ENCODE measurements at regions not wholly inside any gene's neighbourhood (a gene's known extent, or its start where the extent isn't known, plus 50 kb on each side); places are given as distances from the start of the nearest gene placed in this dataset.

DNA sequence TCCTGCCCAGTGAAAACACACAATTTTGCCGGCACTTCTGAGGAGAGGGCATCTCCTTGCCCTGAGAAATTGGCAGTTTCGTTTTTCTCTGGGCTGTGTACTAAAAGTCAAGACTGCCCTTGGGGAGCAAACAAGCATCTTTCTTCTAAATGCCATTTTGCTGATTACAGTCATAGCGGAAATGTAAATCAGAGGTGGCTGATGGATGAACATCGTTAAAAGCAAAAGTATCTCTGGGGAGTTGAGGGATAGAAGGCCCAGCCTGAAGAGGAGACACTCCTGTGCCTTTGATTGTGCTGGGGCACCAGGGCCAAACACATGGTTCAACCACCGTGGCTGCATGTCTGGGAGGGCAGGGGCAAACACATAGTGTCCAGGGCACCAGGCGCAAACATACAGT lies 49.8 kb downstream of the ABCC12 start:
- H3K27me3 Mint-ChIP-seq: peaks cover 11 to 24% of the 10 kb centered on the region in 2 donors
- H3K9me3 Mint-ChIP-seq: no peaks in the 10 kb centered on the region
- H3K27ac Mint-ChIP-seq: no peak overlapping the region
- peaks cover 0 to 7% of the 10 kb centered on the region in 2 donors for H3K4me1 Mint-ChIP-seq (ENCODE audit: low read depth in 2 of 2)
- H3K4me3 Mint-ChIP-seq: no peak overlapping the region
- DNase-seq (ENCODE audit: low spot score): no peak
- no peaks in the 10 kb centered on the region for H3K36me3 Mint-ChIP-seq
- ATAC-seq: no peak

DNA sequence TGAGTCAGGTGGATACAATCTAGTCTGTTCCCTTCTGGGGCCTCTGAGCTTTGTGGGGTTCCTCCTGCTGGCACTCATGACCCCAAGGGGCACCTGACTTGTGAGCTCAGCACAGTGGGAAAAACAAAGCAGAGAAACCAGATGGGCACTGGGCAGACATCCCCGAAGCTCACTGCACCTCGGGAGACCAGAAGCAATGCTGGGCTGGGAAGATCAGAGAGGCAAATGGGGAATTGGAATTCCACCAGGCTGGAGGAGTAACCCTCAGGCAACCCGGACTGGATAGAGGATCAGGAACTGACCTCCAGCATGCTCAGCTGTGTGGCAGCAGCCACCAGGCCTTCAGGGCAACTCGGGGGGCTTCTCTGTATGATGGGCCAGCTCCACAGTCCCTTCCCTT lies 50.3 kb downstream of the ABCC12 start:
- H3K4me1 Mint-ChIP-seq (ENCODE audit: low read depth in 2 of 2): peaks cover 0 to 7% of the 10 kb centered on the region in 2 donors
- no peak overlapping the region for H3K27ac Mint-ChIP-seq
- DNase-seq (ENCODE audit: low spot score) (no peak), ATAC-seq (no peak)
- H3K36me3 Mint-ChIP-seq: no peaks in the 10 kb centered on the region
- H3K9me3 Mint-ChIP-seq: no peaks in the 10 kb centered on the region
- no peak overlapping the region for H3K4me3 Mint-ChIP-seq
- peaks cover 11 to 19% of the 10 kb centered on the region in 2 donors for H3K27me3 Mint-ChIP-seq

DNA sequence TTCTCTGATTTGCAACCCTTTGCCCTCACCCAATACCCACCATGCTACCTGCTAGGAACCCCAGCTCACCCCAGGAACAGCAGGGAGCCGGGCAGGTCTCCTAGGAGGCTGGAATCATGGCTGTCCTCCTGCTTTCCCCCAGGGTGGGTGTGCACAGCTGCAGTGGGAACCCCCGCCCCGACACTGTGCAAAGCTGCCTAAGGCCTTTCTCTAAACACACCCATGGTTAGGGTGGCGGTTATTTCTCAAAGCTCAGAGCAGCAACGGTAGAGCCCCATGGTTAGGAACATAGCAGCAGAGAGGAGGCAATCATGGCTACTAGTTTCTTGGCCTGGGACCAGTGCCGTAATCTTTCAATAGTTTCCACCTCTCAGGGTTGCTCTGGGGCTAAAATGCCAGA lies 52.2 kb downstream of the ABCC12 start:
- H3K27ac Mint-ChIP-seq: no peak overlapping the region
- H3K4me1 Mint-ChIP-seq (ENCODE audit: low read depth in 2 of 2): peaks cover 0 to 7% of the 10 kb centered on the region in 2 donors
- DNase-seq (ENCODE audit: low spot score) (no peak), ATAC-seq (no peak)
- H3K4me3 Mint-ChIP-seq: no peak overlapping the region
- H3K9me3 Mint-ChIP-seq: no peaks in the 10 kb centered on the region
- peaks cover 9 to 19% of the 10 kb centered on the region in 2 donors for H3K27me3 Mint-ChIP-seq
- H3K36me3 Mint-ChIP-seq: no peaks in the 10 kb centered on the region

DNA sequence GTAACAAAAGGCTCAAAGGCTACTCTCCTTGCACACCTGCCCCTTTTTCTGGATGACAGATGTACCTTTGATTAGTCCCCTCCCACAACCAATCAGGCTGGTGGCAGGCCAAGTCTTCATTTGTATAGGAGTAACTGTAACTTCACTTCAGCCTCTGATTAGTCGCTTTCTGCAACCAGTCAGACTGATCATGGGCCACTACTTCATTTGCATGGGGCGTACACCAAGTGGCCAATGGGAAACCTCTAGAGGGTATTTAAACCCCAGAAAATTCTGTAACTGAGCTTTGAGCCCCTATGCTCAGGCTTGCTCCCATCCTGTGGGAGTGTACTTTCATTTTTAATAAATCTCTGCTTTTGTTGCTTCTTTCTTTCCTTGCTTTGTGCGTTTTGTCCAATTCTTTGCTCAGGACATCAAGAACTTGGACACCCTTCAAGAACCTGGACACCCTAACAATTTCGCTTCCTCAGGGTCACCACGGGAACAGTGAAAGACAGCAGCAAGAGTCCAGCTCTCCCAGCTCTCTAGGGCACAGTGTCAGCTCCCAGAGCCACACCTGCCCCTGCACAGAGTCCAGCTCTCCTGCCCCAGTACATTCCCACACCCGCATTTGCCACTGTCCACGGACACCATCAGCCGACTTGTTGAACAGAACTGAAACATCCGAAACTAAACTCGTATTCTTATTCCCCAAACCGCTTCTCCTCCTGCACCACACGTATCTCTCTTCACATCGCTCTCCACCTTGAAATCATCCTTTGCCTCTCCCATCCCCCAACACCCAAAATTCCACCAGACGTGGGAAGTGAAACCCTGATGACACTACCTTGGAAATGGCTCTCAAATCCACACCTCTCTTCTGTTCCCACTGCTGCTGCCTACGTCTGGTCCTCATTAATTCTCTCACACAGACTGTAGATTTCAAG lies 53.4 kb downstream of the ABCC12 start:
- DNase-seq (ENCODE audit: low spot score): no peak
- ATAC-seq: no peak
- Mint-ChIP-seq H3K4me1 (ENCODE audit: low read depth in 2 of 2) (peaks cover 0 to 7% of the 10 kb centered on the region in 2 donors), H3K4me3 (no peak overlapping the region), H3K36me3 (no peaks in the 10 kb centered on the region), H3K27ac (no peak overlapping the region), H3K9me3 (no peaks in the 10 kb centered on the region), H3K27me3 (peaks cover 11 to 19% of the 10 kb centered on the region in 2 donors)

DNA sequence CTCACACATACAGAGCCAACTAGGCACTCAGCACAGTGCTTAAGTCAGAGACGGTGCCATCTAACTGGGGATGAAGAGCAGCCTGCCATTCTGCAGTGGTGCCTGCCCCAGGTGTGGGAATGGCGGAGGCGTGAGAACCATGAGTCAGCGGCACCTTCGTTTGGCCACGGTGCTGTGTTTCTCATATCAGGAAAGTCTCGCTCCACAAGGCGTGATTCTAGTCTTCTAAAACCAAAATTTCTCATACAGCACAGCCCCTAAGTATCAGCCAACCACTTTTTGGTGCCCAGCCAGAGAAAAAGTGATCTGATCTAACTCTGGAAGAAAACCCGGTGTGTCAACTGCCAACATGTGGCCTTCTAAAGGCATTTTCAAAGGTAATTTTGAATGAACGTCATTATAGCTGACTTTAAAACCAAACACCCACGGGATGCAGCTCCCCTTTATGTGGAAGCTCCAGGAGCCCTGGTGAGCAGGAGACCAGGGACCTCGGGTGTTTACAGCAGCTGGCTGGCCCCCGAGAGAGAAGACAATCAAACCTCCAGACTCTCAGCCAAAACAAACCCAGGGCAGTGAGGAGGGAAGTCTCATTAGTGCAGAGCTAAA lies 54.6 kb downstream of the ABCC12 start:
- ATAC-seq: no peak
- no peaks in the 10 kb centered on the region for H3K36me3 Mint-ChIP-seq
- H3K27me3 Mint-ChIP-seq: peaks cover 11 to 27% of the 10 kb centered on the region in 2 donors
- peaks cover 0 to 7% of the 10 kb centered on the region in 2 donors for H3K4me1 Mint-ChIP-seq (ENCODE audit: low read depth in 2 of 2)
- H3K27ac Mint-ChIP-seq: no peak overlapping the region
- H3K4me3 Mint-ChIP-seq: no peak overlapping the region
- no peak for DNase-seq (ENCODE audit: low spot score)
- no peaks in the 10 kb centered on the region for H3K9me3 Mint-ChIP-seq

DNA sequence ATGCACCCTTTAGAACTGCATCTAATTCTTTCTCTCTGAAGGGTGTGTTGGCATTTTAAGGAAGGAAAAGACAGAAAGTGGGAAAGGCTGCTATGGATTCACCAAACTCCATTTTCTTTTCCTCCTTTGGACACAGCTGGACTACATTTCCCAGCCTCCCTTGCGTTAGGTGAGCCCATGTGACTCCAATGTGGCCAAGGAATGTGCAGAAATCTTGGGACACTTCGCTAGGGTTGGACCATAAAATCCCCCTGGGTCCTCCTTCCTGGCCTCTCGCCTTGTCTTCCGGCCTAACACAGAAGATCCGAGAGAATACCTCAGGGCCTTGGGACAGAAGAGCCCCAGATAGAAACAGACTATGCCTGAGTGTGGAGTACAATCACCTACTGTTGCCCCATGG lies 56.3 kb downstream of the ABCC12 start:
- H3K27ac Mint-ChIP-seq: no peak overlapping the region
- H3K27me3 Mint-ChIP-seq: peaks cover 15 to 31% of the 10 kb centered on the region in 2 donors
- no peak for ATAC-seq
- H3K4me3 Mint-ChIP-seq: no peak overlapping the region
- H3K36me3 Mint-ChIP-seq: no peaks in the 10 kb centered on the region
- no peaks in the 10 kb centered on the region for H3K9me3 Mint-ChIP-seq
- no peak for DNase-seq (ENCODE audit: low spot score)
- H3K4me1 Mint-ChIP-seq (ENCODE audit: low read depth in 2 of 2): peaks cover 0 to 7% of the 10 kb centered on the region in 2 donors

DNA sequence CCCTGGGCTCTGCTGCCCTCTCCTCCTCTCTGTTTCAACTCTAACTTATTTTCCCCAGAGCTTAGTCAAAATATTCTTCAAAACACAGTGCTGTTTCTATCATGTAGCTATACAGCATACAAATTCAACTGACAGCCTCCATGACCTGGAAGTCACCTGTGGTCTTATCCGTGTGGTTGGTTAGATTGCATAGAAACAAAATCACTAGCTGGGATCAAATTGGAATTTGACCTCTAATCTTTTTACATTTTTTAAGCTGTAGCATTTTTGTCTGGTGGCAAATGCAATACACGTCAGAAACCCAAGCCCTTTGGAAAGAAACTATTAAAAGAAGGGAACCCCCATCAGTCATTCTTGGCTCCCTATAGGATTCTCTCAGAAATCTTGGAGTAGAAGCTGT lies 57.3 kb downstream of the ABCC12 start:
- H3K4me1 Mint-ChIP-seq (ENCODE audit: low read depth in 2 of 2): peaks cover 0 to 7% of the 10 kb centered on the region in 2 donors
- H3K27me3 Mint-ChIP-seq: peaks cover 15 to 32% of the 10 kb centered on the region in 2 donors
- no peaks in the 10 kb centered on the region for H3K9me3 Mint-ChIP-seq
- no peak for ATAC-seq
- no peak overlapping the region for H3K27ac Mint-ChIP-seq
- H3K36me3 Mint-ChIP-seq: no peaks in the 10 kb centered on the region
- H3K4me3 Mint-ChIP-seq: no peak overlapping the region
- no peak for DNase-seq (ENCODE audit: low spot score)

DNA sequence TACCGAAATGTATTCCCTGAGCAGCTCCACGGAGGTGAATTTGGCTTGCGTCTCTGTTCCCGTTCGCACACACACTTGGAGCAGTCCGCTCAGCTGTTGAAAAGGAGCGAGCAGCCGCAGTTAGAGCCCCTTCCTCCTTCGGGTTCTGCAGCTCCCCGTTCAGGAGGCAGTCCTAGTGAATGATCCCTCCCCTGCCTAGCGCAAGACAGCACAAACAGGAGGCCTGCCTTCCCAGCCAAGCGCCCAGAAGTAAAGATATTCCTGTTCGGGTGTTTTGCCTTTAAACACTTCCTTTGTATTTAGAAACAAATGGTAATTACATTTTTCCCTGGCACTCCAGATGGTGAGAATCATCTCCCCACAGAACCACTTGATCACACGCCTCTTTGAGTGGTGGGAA lies 64.7 kb downstream of the ABCC12 start:
- ATAC-seq (no peak), DNase-seq (ENCODE audit: low spot score) (no peak)
- H3K36me3 Mint-ChIP-seq: no peaks in the 10 kb centered on the region
- H3K9me3 Mint-ChIP-seq: no peaks in the 10 kb centered on the region
- H3K4me1 Mint-ChIP-seq (ENCODE audit: low read depth in 2 of 2): no peaks in the 10 kb centered on the region
- peaks cover 15 to 31% of the 10 kb centered on the region in 2 donors for H3K27me3 Mint-ChIP-seq
- H3K27ac Mint-ChIP-seq: no peak overlapping the region
- H3K4me3 Mint-ChIP-seq: no peak overlapping the region

DNA sequence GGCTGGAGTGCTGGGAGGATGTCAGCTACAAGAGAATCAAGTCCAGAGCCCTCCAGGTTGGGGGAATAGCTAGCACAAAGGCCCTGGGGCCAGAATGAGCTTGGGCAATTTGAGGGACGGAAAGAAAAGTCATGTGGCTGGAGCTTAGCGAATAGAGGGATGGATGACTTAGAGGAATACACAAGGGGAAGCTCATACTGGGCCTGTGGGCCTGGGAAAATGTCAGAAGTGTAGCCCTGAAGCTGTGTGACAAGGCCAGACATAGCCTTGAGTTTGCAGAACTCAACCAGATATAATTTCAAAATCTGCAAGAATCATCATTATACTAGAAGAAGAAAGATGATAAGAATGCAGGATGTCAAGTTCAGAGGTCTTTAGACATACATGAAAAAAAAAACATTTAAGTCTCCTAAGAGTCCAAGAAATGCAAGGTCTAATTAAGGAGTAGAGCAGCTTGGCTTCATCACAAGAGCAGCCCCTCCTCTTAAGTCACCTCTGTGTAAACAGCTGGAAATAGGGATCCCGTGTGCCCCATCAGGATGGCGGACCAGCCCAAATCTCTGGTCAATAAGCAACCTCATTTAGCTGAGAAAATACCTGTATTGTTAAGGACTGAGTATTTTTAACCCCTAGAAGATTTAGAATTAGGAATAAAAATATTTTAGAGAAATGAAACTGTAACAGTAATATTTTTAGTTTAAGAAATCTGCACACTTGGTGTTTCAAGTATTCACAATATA lies 66.6 kb downstream of the ABCC12 start:
- Mint-ChIP-seq H3K4me1 (ENCODE audit: low read depth in 2 of 2) (no peaks in the 10 kb centered on the region), H3K27ac (no peak overlapping the region), H3K4me3 (no peak overlapping the region), H3K9me3 (no peaks in the 10 kb centered on the region), H3K36me3 (no peaks in the 10 kb centered on the region), H3K27me3 (peaks cover 18 to 25% of the 10 kb centered on the region in 2 donors)
- DNase-seq (ENCODE audit: low spot score) (no peak), ATAC-seq (no peak)

DNA sequence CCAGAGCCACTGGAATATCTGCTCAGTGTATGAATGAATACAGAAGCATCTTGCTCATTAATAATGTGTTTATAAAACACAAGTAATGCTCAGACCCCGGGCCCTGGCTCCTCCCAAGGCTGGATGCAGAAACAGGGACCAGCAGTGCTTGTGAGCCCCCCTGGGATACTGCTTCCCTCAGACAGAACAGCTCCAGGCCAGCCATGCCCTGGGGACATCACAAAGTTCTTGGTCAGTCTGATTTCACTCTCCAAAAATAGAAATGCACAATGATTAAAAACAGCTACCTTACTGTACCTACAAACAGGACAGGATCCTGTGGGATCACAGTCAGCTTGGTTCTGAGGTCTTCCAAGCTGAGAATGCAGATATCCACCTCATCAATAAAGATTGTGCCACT lies 68.2 kb downstream of the ABCC12 start:
- no peak for ATAC-seq
- Mint-ChIP-seq H3K27me3 (peaks cover 18 to 20% of the 10 kb centered on the region in 2 donors), H3K4me3 (no peak overlapping the region), H3K9me3 (no peaks in the 10 kb centered on the region), H3K4me1 (ENCODE audit: low read depth in 2 of 2) (no peaks in the 10 kb centered on the region), H3K27ac (no peak overlapping the region), H3K36me3 (no peaks in the 10 kb centered on the region)
- no peak for DNase-seq (ENCODE audit: low spot score)

DNA sequence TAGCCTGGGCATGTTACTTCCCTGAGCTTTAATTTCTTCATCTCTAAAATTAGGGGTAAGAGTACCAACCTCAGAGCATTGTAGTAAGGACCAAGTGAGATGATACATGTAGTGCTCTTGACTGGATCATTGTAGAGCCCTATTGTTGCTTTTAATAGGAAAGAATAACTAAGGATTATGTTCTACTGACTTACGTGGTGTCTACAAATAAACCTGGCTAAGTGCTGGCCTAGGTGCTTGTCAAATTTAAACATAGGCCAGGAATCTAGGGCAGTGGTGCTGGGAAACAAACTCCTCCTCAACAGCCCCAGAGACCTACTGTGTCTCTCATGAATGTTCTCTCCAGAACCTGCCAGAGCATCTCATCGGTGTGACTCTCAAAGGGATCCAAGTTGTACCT lies 69.4 kb downstream of the ABCC12 start:
- H3K27ac Mint-ChIP-seq: no peak overlapping the region
- ATAC-seq: no peak
- peaks cover 13 to 14% of the 10 kb centered on the region in 2 donors for H3K27me3 Mint-ChIP-seq
- no peaks in the 10 kb centered on the region for H3K9me3 Mint-ChIP-seq
- H3K36me3 Mint-ChIP-seq: no peaks in the 10 kb centered on the region
- H3K4me1 Mint-ChIP-seq (ENCODE audit: low read depth in 2 of 2): no peaks in the 10 kb centered on the region
- DNase-seq (ENCODE audit: low spot score): no peak
- H3K4me3 Mint-ChIP-seq: no peak overlapping the region

DNA sequence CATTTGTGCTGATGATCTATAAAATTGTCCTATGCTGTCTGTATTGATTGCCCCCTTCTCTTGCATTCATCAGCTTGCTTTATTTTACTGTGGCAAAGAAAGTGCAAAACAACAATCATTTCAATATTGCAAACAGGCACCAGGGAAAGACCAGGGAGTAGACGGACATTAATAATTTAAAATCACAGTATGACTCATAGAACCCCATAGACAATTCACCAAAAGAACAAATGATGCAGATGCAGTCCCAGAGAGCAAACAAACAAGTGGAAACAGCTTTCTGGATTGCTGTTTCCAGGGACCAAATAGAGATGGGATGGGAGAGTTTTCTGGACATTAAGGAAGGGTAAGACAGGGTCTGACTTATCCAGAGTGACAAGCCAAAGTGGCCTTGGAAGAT lies 70.1 kb downstream of the ABCC12 start:
- H3K27me3 Mint-ChIP-seq: peaks cover 10 to 13% of the 10 kb centered on the region in 2 donors
- DNase-seq (ENCODE audit: low spot score) (no peak), ATAC-seq (no peak)
- no peak overlapping the region for H3K4me3 Mint-ChIP-seq
- H3K36me3 Mint-ChIP-seq: no peaks in the 10 kb centered on the region
- H3K27ac Mint-ChIP-seq: no peak overlapping the region
- no peaks in the 10 kb centered on the region for H3K9me3 Mint-ChIP-seq
- H3K4me1 Mint-ChIP-seq (ENCODE audit: low read depth in 2 of 2): no peaks in the 10 kb centered on the region

DNA sequence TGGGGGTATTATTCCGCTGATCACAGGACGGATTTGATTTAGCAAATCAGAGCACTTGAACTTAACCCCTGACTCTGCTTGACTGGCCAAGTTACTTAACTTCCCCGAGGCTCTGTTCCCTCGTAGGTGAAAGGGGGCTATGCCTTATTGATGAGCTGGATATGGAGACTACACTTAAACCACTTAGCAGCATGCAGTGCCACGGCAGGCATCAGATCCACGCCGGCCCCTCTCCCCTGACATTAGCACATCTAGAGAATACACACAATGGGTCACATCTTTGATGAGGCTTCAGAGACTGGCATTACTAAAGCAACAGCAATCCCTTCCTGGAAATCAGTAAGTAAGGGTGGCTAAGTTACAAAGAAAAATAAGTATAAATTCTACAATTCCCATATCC lies 71.0 kb downstream of the ABCC12 start:
- no peaks in the 10 kb centered on the region for H3K36me3 Mint-ChIP-seq
- no peak overlapping the region for H3K27ac Mint-ChIP-seq
- H3K4me1 Mint-ChIP-seq (ENCODE audit: low read depth in 2 of 2): no peaks in the 10 kb centered on the region

DNA sequence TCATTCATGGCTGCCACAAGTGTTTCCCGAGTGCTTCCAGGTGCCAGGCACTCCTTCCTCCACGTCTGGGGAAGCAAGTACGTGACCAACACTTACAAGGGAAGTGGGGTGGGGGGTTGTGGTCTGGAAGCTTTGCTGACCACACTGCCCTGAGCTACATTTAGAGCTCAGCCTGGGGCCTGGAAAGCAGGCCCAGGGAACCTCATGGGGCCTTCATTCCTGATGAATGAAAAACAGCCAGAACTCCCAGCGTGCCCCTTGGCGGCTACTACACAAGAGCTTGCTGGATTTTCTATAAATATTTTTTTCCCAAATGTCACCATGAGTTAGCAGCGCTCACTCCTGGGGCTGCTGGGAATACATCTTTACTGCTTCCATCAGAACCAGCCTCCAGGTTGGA lies 73.3 kb downstream of the ABCC12 start:
- H3K27me3 Mint-ChIP-seq: peaks cover 13 to 19% of the 10 kb centered on the region in 2 donors
- H3K4me1 Mint-ChIP-seq (ENCODE audit: low read depth in 2 of 2): no peaks in the 10 kb centered on the region
- no peaks in the 10 kb centered on the region for H3K36me3 Mint-ChIP-seq
- no peak overlapping the region for H3K4me3 Mint-ChIP-seq
- H3K9me3 Mint-ChIP-seq: no peaks in the 10 kb centered on the region
- DNase-seq (ENCODE audit: low spot score) (no peak), ATAC-seq (no peak)
- H3K27ac Mint-ChIP-seq: no peak overlapping the region

More for the DNA sequence above, 71.0 kb downstream of the ABCC12 start:
- Mint-ChIP-seq H3K9me3 (no peaks in the 10 kb centered on the region), H3K4me3 (no peak overlapping the region), H3K27me3 (peaks cover 10 to 13% of the 10 kb centered on the region in 2 donors)
- DNase-seq (ENCODE audit: low spot score) (no peak), ATAC-seq (no peak)
